ENCODE measurements at regions not wholly inside any gene's neighbourhood (a gene's known extent, or its start where the extent isn't known, plus 50 kb on each side); places are given as distances from the start of the nearest gene placed in this dataset.

DNA sequence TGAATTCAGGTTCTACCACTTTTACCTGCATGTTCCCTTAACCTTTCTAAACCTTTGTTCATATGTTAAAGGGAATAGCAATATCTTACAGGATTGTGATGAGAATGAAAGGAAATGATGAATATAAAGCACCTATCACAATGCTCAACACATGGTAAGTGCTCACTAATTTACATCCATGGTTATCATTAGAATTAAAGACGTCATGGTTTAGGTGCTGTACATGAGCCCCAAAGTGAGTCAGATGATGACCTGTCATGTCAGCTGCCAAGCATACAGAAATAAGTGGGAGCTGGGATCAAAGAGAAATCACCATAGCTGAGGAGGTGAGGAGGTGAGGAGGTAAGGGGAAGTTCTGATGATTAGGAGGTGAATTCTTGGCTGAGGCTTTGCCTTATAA lies 135.9 kb upstream of the ATP2B1 start:
- TF ChIP-seq, protein P1, sequence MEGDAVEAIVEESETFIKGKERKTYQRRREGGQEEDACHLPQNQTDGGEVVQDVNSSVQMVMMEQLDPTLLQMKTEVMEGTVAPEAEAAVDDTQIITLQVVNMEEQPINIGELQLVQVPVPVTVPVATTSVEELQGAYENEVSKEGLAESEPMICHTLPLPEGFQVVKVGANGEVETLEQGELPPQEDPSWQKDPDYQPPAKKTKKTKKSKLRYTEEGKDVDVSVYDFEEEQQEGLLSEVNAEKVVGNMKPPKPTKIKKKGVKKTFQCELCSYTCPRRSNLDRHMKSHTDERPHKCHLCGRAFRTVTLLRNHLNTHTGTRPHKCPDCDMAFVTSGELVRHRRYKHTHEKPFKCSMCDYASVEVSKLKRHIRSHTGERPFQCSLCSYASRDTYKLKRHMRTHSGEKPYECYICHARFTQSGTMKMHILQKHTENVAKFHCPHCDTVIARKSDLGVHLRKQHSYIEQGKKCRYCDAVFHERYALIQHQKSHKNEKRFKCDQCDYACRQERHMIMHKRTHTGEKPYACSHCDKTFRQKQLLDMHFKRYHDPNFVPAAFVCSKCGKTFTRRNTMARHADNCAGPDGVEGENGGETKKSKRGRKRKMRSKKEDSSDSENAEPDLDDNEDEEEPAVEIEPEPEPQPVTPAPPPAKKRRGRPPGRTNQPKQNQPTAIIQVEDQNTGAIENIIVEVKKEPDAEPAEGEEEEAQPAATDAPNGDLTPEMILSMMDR (IDR thresholded peaks at IDR 0.05; ENCODE audit: insufficient read depth, missing control alignments), result no peak
- no peak for FAIRE-seq
- no peak for DNase-seq (ENCODE audit: insufficient read length, low spot score)

DNA sequence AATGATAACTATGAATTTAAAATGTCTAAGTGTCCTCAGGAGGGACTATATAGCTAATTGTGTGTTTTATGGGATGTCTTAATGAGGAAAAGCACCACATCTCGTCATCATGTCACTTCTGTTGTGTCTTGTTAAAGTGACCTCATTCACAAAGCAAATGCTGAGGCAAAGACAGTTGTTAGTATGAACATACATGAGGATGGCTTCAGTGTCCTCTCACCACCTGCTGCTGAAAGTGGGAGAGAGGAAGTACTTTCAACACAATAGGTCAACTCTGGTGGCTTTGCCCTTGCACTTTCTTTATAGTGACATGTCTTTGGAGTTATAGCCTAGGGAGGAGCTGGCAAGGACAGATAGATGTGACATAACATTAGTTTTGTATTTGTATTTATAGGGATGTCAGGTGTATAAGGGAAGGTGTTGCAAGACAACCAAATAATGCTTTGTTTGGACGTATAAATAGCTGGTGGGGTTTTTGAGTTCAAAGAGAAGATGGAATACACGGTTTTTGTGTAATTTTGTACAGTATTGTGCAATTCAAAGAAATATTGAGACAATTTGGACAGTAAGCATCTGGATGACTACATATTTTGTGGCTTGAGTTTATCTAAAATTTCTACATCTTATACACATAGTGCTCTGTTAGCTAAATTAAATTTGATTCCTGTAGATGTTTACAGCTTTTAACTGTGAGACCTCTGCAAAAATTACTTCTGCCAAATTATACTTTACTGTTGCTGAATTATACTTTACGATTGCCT lies 131.7 kb upstream of the ATP2B1 start:
- no peak for DNase-seq (ENCODE audit: insufficient read length, low spot score)
- FAIRE-seq, result no peak
- TF ChIP-seq, protein P1 (IDR thresholded peaks at IDR 0.05; ENCODE audit: insufficient read depth, missing control alignments), result no peak

DNA sequence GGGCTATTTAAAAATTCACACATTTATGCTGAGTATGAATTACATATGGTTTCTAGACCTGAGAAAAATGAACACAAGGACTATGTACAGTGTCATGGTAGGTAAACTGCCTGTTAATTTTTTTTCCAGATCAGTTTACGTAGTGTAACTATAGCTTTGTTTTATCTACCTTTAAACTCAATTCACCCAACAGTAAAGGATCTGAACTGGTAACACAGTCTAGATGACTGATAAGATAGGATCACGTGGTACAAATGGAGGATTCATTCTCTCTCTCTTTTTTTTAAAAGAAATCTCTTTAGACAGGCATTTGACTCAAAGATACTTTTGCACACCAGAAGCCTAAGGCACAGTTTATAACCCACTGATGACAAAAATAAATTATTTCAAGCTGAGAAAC lies 130.8 kb upstream of the ATP2B1 start:
- no peak for DNase-seq (ENCODE audit: insufficient read length, low spot score)
- no peak for FAIRE-seq
- TF ChIP-seq, protein P1 (IDR thresholded peaks at IDR 0.05; ENCODE audit: insufficient read depth, missing control alignments), result no peak

DNA sequence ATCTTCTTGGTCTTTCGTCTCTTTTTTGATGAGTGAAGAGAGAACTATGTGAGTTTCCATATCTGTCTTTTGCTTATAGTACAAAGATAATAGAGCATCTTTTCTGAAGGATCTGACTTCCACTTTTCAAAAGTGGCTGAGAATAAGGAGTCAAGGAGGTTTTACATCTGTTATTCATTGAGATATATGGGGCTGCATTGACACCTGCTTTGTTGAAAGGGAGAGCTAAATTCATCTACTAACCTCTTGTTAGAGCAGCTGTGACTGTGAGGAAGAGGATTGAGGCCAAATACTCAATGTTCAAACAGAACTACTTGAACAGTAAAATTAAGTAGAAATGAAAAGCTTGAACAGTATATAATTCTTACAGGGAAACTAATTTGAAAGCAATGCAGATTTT lies 130.2 kb upstream of the ATP2B1 start:
- DNase-seq (ENCODE audit: insufficient read length, low spot score) (no peak), FAIRE-seq (no peak)
- TF ChIP-seq, protein P1 (IDR thresholded peaks at IDR 0.05; ENCODE audit: insufficient read depth, missing control alignments), result no peak

DNA sequence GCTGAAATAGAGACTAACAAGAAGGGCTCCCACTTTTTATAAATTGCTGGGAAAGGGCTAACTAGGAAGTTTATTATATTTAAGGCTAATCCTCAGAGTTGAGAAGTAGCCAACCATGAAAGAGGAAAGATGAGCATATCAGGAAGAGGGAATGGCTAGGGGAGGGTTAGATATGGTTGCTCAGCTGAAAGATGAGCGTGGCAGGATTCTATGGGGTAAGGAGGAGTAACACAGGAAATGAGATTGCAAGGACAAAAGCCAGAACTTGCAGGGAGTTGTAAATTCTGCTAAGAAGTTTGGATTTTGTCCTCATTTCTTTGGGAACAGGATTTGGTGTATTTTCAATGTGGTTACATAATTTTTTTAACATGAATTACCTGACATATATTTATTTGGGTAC lies 127.4 kb upstream of the ATP2B1 start:
- TF ChIP-seq, protein P1 (IDR thresholded peaks at IDR 0.05; ENCODE audit: insufficient read depth, missing control alignments), result no peak
- FAIRE-seq, result no peak
- no peak for DNase-seq (ENCODE audit: insufficient read length, low spot score)

DNA sequence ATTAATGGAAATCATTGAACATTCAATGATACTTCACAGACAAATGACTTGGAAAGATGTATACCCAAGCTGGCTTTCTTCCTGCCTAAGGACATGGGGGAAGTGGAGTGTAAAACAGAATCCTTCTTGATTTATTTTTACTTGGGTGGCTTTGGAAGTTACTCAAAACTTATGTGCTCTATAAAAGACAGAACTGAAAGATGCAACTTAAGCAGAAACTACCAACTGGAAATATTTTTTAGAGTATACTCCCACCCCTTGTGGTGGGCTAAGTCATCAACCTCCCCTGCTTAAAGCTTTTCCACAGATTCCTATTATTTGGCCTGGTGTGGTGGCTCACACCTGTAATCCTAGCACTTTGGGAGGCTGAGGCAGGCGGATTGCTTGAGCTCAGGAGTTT lies 126.0 kb upstream of the ATP2B1 start:
- DNase-seq (ENCODE audit: insufficient read length, low spot score), result no peak
- FAIRE-seq, result no peak
- TF ChIP-seq, protein P1 (IDR thresholded peaks at IDR 0.05; ENCODE audit: insufficient read depth, missing control alignments), result no peak

All from D721Med (cell line).